Spleen (tissue), 11 donors: ENCODE measurements at regions not wholly inside any gene's neighbourhood (a gene's known extent, or its start where the extent isn't known, plus 50 kb on each side); places are given as distances from the start of the nearest gene placed in this dataset.

Experiments used
- DNase-seq: peaks from one replicate; pipeline ENCODE4 v3.0.0-alpha.2; 2020
- H3K27ac ChIP-seq, 8 donors: fragments of 200-600 bp; sonication (generic) in 7 of 8; 1 replicate in 4 of 8; 2 replicates in 4 of 8; pipeline versions ENCODE4 v1.5.0 to v1.8.0; 2016 to 2021; ENCODE audit warnings: inconsistent platforms in 4 of 8, mild to moderate bottlenecking in 4 of 8, moderate library complexity in 1 of 8
- H3K27me3 ChIP-seq, 7 donors: fragments of 200-600 bp; sonication (generic) in 6 of 7; replicated peaks in 1 of 7; 1 replicate in 4 of 7; 2 replicates in 3 of 7; pipeline versions ENCODE4 v1.5.0 to v1.8.0; 2016 to 2021; ENCODE audit warnings: inconsistent platforms in 3 of 7, mild to moderate bottlenecking in 1 of 7
- H3K36me3 ChIP-seq, 6 donors: fragments of 200-600 bp; sonication (generic) in 5 of 6; 1 replicate in 4 of 6; 2 replicates in 2 of 6; pipeline versions ENCODE4 v1.5.0 to v1.8.0; 2016 to 2021; ENCODE audit warnings: inconsistent platforms in 2 of 6
- H3K4me1 ChIP-seq, 6 donors: fragments of 200-600 bp; sonication (generic) in 5 of 6; 1 replicate in 3 of 6; 2 replicates in 3 of 6; pipeline versions ENCODE4 v1.5.0 to v1.8.0; 2016 to 2021; ENCODE audit warnings: inconsistent platforms in 3 of 6
- H3K4me3 ChIP-seq, 8 donors: fragments of 200-600 bp; sonication (generic) in 7 of 8; 1 replicate in 4 of 8; 2 replicates in 4 of 8; pipeline versions ENCODE4 v1.5.0 to v1.8.0; 2016 to 2021; ENCODE audit warnings: inconsistent platforms in 4 of 8, mild to moderate bottlenecking in 4 of 8, moderate library complexity in 2 of 8
- H3K9me3 ChIP-seq, 8 donors: fragments of 200-600 bp; sonication (generic) in 7 of 8; 1 replicate in 4 of 8; 2 replicates in 4 of 8; pipeline versions ENCODE4 v1.5.0 to v1.8.0; 2016 to 2021; ENCODE audit warnings: inconsistent platforms in 4 of 8
- CTCF ChIP-seq, 11 experiments: fragments of 200-600 bp in 7 of 11; fragments of 450-650 bp in 4 of 11; sonication (generic) in 4 of 11; IDR thresholded peaks in 8 of 11; conservative IDR thresholded peaks in 3 of 11; 1 replicate in 7 of 11; 2 replicates in 4 of 11; pipeline versions ENCODE4 v1.4.0 to v1.8.0; 2016 to 2021; ENCODE audit warnings: antibody characterized with exemption in 11 of 11, inconsistent platforms in 4 of 11, mild to moderate bottlenecking in 1 of 11
- POLR2A ChIP-seq, 3 donors: fragments of 450-650 bp; IDR thresholded peaks; one replicate each; pipeline ENCODE4 v1.5.1; 2017; ENCODE audit warnings: antibody characterized with exemption in 3 of 3, mild to moderate bottlenecking in 1 of 3
- POLR2AphosphoS5 ChIP-seq, 3 donors: sonication (generic); formaldehyde crosslinking; IDR thresholded peaks; one replicate each; pipeline ENCODE4 v1.5.1; 2017; ENCODE audit warnings: antibody characterized with exemption in 3 of 3
- WGBS, 5 donors: extraction: QIAGEN DNeasy Blood & Tissue Kit in 3 of 5; methylation state at CpG; one replicate each; pipeline versions ENCODE4 v1.1.5 to v1.1.7; 2013 to 2018; 5-methylcytosine and 5-hydroxymethylcytosine counted together
- intact Hi-C: fragments of 100-400 bp; cut with DNase I; formaldehyde crosslinking; loops from one replicate; pipeline ENCODE4 v1.15.0; 2023; ENCODE audit warnings: low total_unique reads
- donor health status: healthy with polysubstance abuse.
- donor health status: DM: no; HTN: no; CAD: no; lungs with moderate emphysema.
- donor health status: DM: no; HTN: no; CAD: no.
- donor health status: Bipolar disorder and iron deficiency.
- donor health status: healthy.
- donor health status: DM: no; HTN: no; CAD: no.
- donor health status: DM: yes; HTN: yes; CAD: no.

- no peaks in the 10 kb centered on the region for H3K9me3 ChIP-seq
- H3K27me3 ChIP-seq = peaks cover 0 to 18% (median 0%) of the 10 kb centered on the region in 7 donors
- no peaks in the 10 kb centered on the region for H3K36me3 ChIP-seq
- no peak for TF ChIP-seq POLR2A (IDR thresholded peaks at IDR 0.05)
- no peak for TF ChIP-seq CTCF (IDR thresholded peaks at IDR 0.05 in 8 of 11, conservative IDR thresholded peaks at IDR 0.05 in 3 of 11)
- no peak for TF ChIP-seq POLR2AphosphoS5 (IDR thresholded peaks at IDR 0.05)
- no peak overlapping the region for H3K4me3 ChIP-seq
- no peak for DNase-seq
- H3K27ac ChIP-seq = no peak overlapping the region
- peaks cover 0 to 2% (median 0%) of the 10 kb centered on the region in 6 donors for H3K4me1 ChIP-seq
- 80 to 83% (median 81%) methylated on average over 5 of the region's 5 CpGs for WGBS, 5 donors
- intact Hi-C loops = no loop called here
Measured at GRCh38 chr10:29809383-29809782, 174.6 kb upstream of the SVIL start.

GRCh38 chr10:29807163-29807806 lies 172.5 kb upstream of the SVIL start:
- WGBS, 5 donors = 83 to 96% (median 86%) methylated on average over 2 of the region's 2 CpGs
- TF ChIP-seq POLR2AphosphoS5 (IDR thresholded peaks at IDR 0.05) (no peak), POLR2A (IDR thresholded peaks at IDR 0.05) (no peak), CTCF (IDR thresholded peaks at IDR 0.05 in 8 of 11, conservative IDR thresholded peaks at IDR 0.05 in 3 of 11) (no peak)
- DNase-seq = no peak
- Histone ChIP-seq H3K4me3 (no peak overlapping the region), H3K4me1 (peaks cover 0 to 7% (median 0%) of the 10 kb centered on the region in 6 donors), H3K36me3 (no peaks in the 10 kb centered on the region), H3K27me3 (peaks cover 0 to 8% (median 0%) of the 10 kb centered on the region in 7 donors), H3K9me3 (no peaks in the 10 kb centered on the region), H3K27ac (no peak overlapping the region)
- intact Hi-C loops = no loop called here

DNA sequence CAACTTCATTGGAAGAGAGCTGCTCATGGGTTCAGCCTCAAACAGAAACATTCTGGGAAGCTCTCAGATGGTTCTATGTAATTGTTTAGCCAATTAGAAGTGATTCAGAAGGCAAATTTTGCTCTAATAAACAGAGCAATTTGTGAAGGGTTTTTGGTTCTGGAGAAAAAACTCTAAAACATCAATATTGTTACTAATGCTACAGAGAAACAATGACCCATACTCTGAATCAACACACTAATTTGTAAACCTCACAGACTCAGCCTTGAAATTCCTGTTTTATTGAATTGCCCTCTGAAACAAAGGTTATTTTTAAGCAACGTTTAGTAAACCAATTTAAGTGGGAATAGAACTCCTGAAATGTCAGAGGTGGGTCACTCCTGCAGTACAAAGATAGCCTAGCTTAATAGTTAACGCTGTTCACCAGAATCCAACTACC lies 171.6 kb upstream of the SVIL start:
- no peaks in the 10 kb centered on the region for H3K36me3 ChIP-seq
- H3K4me3 ChIP-seq = no peak overlapping the region
- H3K27ac ChIP-seq = no peak overlapping the region
- DNase-seq = no peak
- peaks cover 0 to 8% (median 0%) of the 10 kb centered on the region in 7 donors for H3K27me3 ChIP-seq
- peaks cover 0 to 7% (median 0%) of the 10 kb centered on the region in 6 donors for H3K4me1 ChIP-seq
- TF ChIP-seq POLR2AphosphoS5 (IDR thresholded peaks at IDR 0.05) (no peak), CTCF (IDR thresholded peaks at IDR 0.05 in 8 of 11, conservative IDR thresholded peaks at IDR 0.05 in 3 of 11) (no peak), POLR2A (IDR thresholded peaks at IDR 0.05) (no peak)
- H3K9me3 ChIP-seq = no peaks in the 10 kb centered on the region
- 60 to 80% (median 74%) methylated on average over 2 of the region's 2 CpGs for WGBS, 5 donors
- intact Hi-C loops = no loop called here

GRCh38 chr10:29805134-29805723 lies 170.5 kb upstream of the SVIL start:
- 69 to 96% (median 78%) methylated on average over 5 of the region's 5 CpGs for WGBS, 5 donors
- Histone ChIP-seq H3K9me3 (no peaks in the 10 kb centered on the region), H3K27me3 (peaks cover 0 to 8% (median 0%) of the 10 kb centered on the region in 7 donors), H3K36me3 (no peaks in the 10 kb centered on the region), H3K27ac (no peak overlapping the region), H3K4me1 (peaks cover 0 to 7% (median 0%) of the 10 kb centered on the region in 6 donors), H3K4me3 (no peak overlapping the region)
- no peak for DNase-seq
- intact Hi-C loops = no loop called here
- TF ChIP-seq CTCF (IDR thresholded peaks at IDR 0.05 in 8 of 11, conservative IDR thresholded peaks at IDR 0.05 in 3 of 11) = no peak
- no peak for TF ChIP-seq POLR2A (IDR thresholded peaks at IDR 0.05)
- no peak for TF ChIP-seq POLR2AphosphoS5 (IDR thresholded peaks at IDR 0.05)
